Gastrocnemius medialis (tissue), 4 donors: ENCODE measurements at regions not wholly inside any gene's neighbourhood (a gene's known extent, or its start where the extent isn't known, plus 50 kb on each side); places are given as distances from the start of the nearest gene placed in this dataset.
"Not testable (repeated sequence)": the region's sequence is repeated elsewhere in the genome, so short reads cannot be mapped to it uniquely, and the experiment has no call there.

ENCODE experiments used
- ATAC-seq, 2 donors: fragments of 150-250 bp; one replicate each; pipeline ENCODE4 v1.9.1; 2016
- DNase-seq, 2 donors: peaks; one replicate each; pipeline ENCODE4 v3.0.0-alpha.2; 2019
- H3K27ac ChIP-seq, 4 donors: fragments of 200-600 bp; sonication (generic); 1 replicate in 1 of 4; 2 replicates in 3 of 4; pipeline ENCODE4 v1.5.1; 2016 to 2018; ENCODE audit warnings: mild to moderate bottlenecking in 2 of 4, moderate library complexity in 1 of 4
- H3K27me3 ChIP-seq, 3 donors: fragments of 200-600 bp; sonication (generic) in 2 of 3; 1 replicate in 1 of 3; 2 replicates in 2 of 3; pipeline versions ENCODE4 v1.5.1 to v1.6.0; 2016 to 2019; ENCODE audit warnings: mild to moderate bottlenecking in 1 of 3, moderate library complexity in 1 of 3
- H3K36me3 ChIP-seq, 2 donors: fragments of 200-600 bp; sonication (generic) in 1 of 2; one replicate each; pipeline ENCODE4 v1.5.1; 2017 to 2018
- H3K4me1 ChIP-seq, 2 donors: fragments of 200-600 bp; sonication (generic) in 1 of 2; one replicate each; pipeline ENCODE4 v1.5.1; 2016 to 2017; ENCODE audit warnings: mild to moderate bottlenecking in 2 of 2
- H3K4me3 ChIP-seq, 4 donors: fragments of 200-600 bp; sonication (generic) in 3 of 4; 1 replicate in 1 of 4; 2 replicates in 3 of 4; pipeline ENCODE4 v1.5.1; 2016 to 2019; ENCODE audit warnings: mild to moderate bottlenecking in 2 of 4
- H3K9me3 ChIP-seq, 3 donors: fragments of 200-600 bp; sonication (generic) in 2 of 3; 1 replicate in 1 of 3; 2 replicates in 2 of 3; pipeline ENCODE4 v1.5.1; 2016 to 2019
- POLR2A ChIP-seq, 2 donors: fragments of 450-650 bp; IDR thresholded peaks; one replicate each; pipeline ENCODE4 v1.6.1; 2017; ENCODE audit warnings: antibody characterized with exemption in 2 of 2, mild to moderate bottlenecking in 2 of 2, moderate library complexity in 2 of 2
- in situ Hi-C, 4 donors: fragments of 200-750 bp; cut with MboI; loops; one replicate each; pipeline versions ENCODE4 v1.15.0 to v1.8.0; 2017; ENCODE audit warnings: low sequenced_read_pairs in 4 of 4
- intact Hi-C: fragments of 100-400 bp; cut with DNase I; formaldehyde crosslinking; loops from one replicate; pipeline ENCODE4 v1.15.1; 2023; ENCODE audit warnings: low total_unique reads
- TF ChIP-seq, protein P1 (sequence below), 5 experiments: fragments of 450-650 bp in 3 of 5; fragments of 200-600 bp in 2 of 5; sonication (generic) in 2 of 5; IDR thresholded peaks in 4 of 5; conservative IDR thresholded peaks in 1 of 5; 1 replicate in 4 of 5; 2 replicates in 1 of 5; pipeline ENCODE4 v1.5.1; 2016 to 2019; ENCODE audit warnings: antibody characterized with exemption in 5 of 5, mild to moderate bottlenecking in 3 of 5, moderate library complexity in 3 of 5

GRCh38 chr4:115515772-115516171 lies 402.4 kb upstream of the NDST4 start:
- Histone ChIP-seq H3K27ac (no peak overlapping the region), H3K4me3 (no peak overlapping the region), H3K9me3 (no peaks in the 10 kb centered on the region), H3K27me3 (no peaks in the 10 kb centered on the region), H3K4me1 (no peaks in the 10 kb centered on the region), H3K36me3 (no peaks in the 10 kb centered on the region)
- intact Hi-C loops (no loop called here), in situ Hi-C loops (no loop called here)
- ATAC-seq (no peak), DNase-seq (no peak)
- TF ChIP-seq, protein P1, sequence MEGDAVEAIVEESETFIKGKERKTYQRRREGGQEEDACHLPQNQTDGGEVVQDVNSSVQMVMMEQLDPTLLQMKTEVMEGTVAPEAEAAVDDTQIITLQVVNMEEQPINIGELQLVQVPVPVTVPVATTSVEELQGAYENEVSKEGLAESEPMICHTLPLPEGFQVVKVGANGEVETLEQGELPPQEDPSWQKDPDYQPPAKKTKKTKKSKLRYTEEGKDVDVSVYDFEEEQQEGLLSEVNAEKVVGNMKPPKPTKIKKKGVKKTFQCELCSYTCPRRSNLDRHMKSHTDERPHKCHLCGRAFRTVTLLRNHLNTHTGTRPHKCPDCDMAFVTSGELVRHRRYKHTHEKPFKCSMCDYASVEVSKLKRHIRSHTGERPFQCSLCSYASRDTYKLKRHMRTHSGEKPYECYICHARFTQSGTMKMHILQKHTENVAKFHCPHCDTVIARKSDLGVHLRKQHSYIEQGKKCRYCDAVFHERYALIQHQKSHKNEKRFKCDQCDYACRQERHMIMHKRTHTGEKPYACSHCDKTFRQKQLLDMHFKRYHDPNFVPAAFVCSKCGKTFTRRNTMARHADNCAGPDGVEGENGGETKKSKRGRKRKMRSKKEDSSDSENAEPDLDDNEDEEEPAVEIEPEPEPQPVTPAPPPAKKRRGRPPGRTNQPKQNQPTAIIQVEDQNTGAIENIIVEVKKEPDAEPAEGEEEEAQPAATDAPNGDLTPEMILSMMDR (IDR thresholded peaks at IDR 0.05 in 4 of 5, conservative IDR thresholded peaks at IDR 0.05 in 1 of 5) = no peak
- no peak for TF ChIP-seq POLR2A (IDR thresholded peaks at IDR 0.05)

DNA sequence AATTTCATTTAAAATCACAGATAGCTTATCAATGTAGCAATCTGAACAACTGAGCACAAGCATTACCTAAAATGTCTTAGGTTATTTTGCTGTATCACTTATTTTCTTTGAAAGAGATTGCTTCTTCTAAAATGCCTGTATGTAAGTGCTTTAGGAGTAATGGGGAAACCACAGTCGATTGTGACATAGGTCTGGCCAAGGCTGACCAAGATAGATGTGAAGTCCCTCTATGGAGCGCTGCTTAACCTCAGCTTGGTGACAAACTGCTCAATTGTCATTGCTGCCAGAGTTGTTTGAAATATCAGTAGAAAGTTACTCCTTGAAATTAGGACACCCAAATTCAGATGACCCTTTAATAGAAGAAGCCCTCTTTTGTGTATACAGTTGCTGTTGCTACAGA lies 401.9 kb upstream of the NDST4 start:
- Histone ChIP-seq H3K9me3 (no peaks in the 10 kb centered on the region), H3K4me3 (no peak overlapping the region), H3K27ac (no peak overlapping the region), H3K4me1 (no peaks in the 10 kb centered on the region), H3K36me3 (no peaks in the 10 kb centered on the region), H3K27me3 (no peaks in the 10 kb centered on the region)
- ATAC-seq = no peak
- intact Hi-C loops = no loop called here
- DNase-seq = no peak
- TF ChIP-seq, protein P1 (IDR thresholded peaks at IDR 0.05 in 4 of 5, conservative IDR thresholded peaks at IDR 0.05 in 1 of 5) = no peak
- no peak for TF ChIP-seq POLR2A (IDR thresholded peaks at IDR 0.05)
- in situ Hi-C loops = no loop called here

GRCh38 chr4:115514675-115515074 lies 401.3 kb upstream of the NDST4 start:
- DNase-seq = no peak
- TF ChIP-seq, protein P1 (IDR thresholded peaks at IDR 0.05 in 4 of 5, conservative IDR thresholded peaks at IDR 0.05 in 1 of 5) = no peak
- TF ChIP-seq POLR2A (IDR thresholded peaks at IDR 0.05) = no peak
- Histone ChIP-seq H3K4me1 (no peaks in the 10 kb centered on the region), H3K4me3 (no peak overlapping the region), H3K27me3 (no peaks in the 10 kb centered on the region), H3K36me3 (no peaks in the 10 kb centered on the region), H3K27ac (no peak overlapping the region), H3K9me3 (no peaks in the 10 kb centered on the region)
- in situ Hi-C loops = no loop called here
- intact Hi-C loops = no loop called here
- no peak for ATAC-seq

- Histone ChIP-seq H3K36me3 (no peaks in the 10 kb centered on the region), H3K27me3 (no peaks in the 10 kb centered on the region), H3K27ac (no peak overlapping the region), H3K9me3 (no peaks in the 10 kb centered on the region), H3K4me1 (no peaks in the 10 kb centered on the region), H3K4me3 (no peak overlapping the region)
- no peak for DNase-seq
- TF ChIP-seq, protein P1 (IDR thresholded peaks at IDR 0.05 in 4 of 5, conservative IDR thresholded peaks at IDR 0.05 in 1 of 5) = no peak
- no peak for TF ChIP-seq POLR2A (IDR thresholded peaks at IDR 0.05)
- ATAC-seq = no peak
- intact Hi-C loops (no loop called here), in situ Hi-C loops (no loop called here)
Measured at GRCh38 chr4:115505326-115505725, 391.9 kb upstream of the NDST4 start.

DNA sequence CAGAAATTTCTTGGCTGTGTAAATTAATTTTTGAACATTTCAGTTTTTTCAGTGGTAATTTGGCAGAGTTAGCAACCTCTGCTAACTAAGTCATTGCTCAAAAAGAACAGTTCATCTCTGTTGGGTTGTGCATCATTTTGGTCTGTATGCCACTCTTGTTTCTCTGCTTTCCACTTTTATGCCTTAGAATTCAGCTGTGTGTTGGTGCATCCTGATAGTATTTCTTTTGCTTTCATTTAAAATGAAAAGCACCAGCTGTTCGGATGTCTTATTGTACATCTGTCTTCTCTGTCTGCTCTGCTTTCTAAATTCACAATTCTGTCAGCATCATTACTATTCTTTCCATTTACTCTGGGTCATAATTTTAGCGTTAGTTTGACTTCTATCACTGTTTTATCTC lies 388.2 kb upstream of the NDST4 start:
- TF ChIP-seq, protein P1 (IDR thresholded peaks at IDR 0.05 in 4 of 5, conservative IDR thresholded peaks at IDR 0.05 in 1 of 5) = no peak
- no peak for TF ChIP-seq POLR2A (IDR thresholded peaks at IDR 0.05)
- no peak for DNase-seq
- in situ Hi-C loops (no loop called here), intact Hi-C loops (no loop called here)
- Histone ChIP-seq H3K9me3 (no peaks in the 10 kb centered on the region), H3K27me3 (no peaks in the 10 kb centered on the region), H3K4me1 (no peaks in the 10 kb centered on the region), H3K36me3 (no peaks in the 10 kb centered on the region), H3K27ac (no peak overlapping the region), H3K4me3 (no peak overlapping the region)
- ATAC-seq = no peak

DNA sequence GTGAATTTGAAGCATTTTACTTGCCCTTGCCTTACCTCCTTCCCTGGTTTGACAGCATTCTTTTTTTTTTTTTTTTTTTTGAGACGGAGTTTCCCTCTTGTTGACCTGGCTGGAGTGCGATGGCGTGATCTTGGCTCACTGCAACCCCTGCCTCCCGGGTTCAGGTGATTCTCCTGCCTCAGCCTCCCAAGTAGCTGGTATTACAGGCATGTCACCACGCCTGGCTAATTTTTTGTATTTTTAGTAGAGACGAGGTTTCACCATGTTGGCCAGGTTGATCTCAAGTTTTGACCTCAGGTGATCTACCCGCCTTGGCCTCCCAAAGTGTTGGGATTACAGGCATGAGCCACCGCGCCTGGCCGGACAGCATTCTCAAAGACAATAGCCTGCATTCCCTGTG lies 380.4 kb upstream of the NDST4 start:
- intact Hi-C loops, in situ Hi-C loops, H3K36me3 ChIP-seq, DNase-seq, ATAC-seq, H3K4me1 ChIP-seq, H3K27me3 ChIP-seq, H3K9me3 ChIP-seq, H3K27ac ChIP-seq, H3K4me3 ChIP-seq: not testable (repeated sequence)
